Fibroblast of skin of left biceps (primary cell): ENCODE measurements at regions not wholly inside any gene's neighbourhood (a gene's known extent, or its start where the extent isn't known, plus 50 kb on each side); places are given as distances from the start of the nearest gene placed in this dataset.

Experiments
- DNase-seq, 2 experiments: peaks; one replicate each; pipeline ENCODE4 v3.0.0-alpha.2; 2013; ENCODE audit warnings: low read depth in 2 of 2

DNA sequence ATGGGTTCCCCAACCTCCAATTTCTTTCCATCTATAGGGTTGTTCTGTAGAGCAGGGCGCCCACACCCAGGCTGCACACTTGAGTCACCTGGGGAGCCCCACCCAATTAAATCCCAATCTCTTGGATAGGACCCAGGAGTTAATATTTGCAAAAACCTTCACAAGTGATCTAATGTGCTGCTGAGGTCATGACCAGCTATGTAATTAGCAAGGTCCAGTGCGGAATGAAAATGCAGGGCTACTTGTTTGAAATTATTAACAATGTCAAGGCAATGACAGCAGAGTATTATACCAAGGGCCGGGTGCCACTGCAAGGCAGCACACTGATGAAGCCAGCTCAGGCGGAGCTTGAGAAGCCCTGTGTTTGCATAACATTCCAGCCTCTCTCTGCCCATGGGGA is 302.7 kb downstream of the MAF start:
- no peak for DNase-seq

DNA sequence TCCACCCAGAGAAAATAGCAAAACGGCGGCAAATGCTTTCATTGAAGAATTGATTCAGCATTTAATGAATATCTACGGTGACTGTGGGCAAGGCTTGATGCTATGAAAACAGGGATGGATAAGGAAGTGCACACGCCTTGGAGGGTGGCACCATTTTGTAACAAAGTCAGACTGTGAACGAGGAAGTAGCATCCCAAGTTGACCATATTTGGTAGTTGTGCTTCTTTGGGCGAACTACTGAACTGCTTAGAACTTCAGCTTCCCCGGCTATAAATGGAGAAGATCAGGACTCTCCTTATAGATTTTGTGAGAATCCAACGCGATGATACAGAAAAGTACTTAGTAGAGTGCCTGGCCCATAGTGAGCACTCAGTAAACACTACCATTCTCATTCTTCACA is 303.2 kb downstream of the MAF start:
- DNase-seq = no peak

DNA sequence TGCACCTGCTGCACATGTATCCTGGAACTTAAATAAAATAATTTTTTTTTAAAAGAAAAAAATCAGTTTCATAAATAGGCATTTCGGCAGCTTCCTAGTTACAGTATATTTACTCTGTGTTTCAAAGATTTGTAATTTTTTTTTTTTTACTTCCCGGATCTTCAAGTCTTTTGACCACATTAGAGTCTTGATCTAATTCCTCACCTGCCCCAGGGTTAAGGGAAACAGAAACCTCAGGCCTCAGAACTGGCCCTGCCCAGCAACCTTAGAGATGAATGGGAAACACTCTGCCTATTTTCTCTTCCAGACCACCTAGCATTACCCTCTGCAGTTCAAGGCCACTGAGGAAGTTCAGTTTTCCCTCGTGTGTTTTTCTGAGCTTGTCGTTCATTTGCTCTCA is 304.0 kb downstream of the MAF start:
- DNase-seq = no peak

DNA sequence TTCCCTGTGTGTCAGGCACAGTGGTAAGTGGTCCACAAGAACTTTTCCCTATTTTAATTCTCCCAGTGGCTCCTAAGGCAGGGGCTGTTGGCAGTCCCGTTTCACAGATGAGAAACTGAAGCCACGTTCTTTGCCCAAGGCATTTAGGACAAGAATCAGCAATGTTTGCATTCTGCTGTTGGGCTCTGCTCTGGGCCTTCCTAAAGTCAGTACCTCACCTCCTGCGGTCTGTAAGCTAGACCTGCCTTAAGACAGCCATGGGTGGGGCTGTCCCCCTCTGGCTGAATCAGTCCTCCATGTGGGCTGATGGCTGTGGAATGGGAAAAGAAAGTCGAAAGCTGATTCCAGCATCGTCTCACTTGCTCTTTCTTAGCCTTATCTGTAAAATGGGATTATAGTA is 304.8 kb downstream of the MAF start:
- no peak for DNase-seq

DNA sequence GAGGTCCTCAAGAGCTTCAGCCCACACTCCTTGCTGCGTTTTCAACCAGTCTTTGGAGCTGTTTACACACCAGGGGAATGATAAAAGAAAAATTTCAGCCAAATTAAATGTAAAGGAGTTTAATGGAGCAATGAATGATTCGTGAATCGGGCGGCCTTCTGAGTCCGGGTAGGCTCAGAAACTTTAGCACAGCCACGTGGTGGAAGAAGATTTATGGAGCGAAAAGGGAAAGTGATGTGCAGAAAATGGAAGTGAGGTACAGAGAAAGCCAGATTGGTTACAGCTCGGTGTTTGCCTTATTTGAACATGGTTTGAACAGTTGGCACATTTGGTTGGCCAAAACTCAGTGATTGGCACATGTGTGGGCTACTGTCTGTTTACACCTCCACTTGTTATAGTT is 305.4 kb downstream of the MAF start:
- no peak for DNase-seq

DNA sequence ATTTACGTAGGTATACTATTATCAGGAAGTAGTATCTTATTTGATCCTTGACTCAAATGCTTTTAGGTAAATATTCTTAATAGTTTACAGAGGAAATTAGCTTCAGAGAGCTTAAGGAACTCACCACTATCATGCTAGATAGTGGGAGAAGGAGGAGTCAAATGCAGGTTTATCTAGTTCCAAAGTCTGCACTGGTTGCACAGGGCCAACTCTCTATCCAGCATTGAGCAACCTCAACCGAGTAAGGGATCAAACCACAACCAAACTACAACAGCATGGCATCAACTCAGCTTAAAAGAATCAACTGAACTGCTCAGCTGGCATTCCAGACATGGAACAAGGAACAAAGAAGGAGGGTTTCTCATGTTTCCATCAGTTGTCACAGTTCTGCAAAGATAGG is 306.0 kb downstream of the MAF start:
- DNase-seq = no peak

DNA sequence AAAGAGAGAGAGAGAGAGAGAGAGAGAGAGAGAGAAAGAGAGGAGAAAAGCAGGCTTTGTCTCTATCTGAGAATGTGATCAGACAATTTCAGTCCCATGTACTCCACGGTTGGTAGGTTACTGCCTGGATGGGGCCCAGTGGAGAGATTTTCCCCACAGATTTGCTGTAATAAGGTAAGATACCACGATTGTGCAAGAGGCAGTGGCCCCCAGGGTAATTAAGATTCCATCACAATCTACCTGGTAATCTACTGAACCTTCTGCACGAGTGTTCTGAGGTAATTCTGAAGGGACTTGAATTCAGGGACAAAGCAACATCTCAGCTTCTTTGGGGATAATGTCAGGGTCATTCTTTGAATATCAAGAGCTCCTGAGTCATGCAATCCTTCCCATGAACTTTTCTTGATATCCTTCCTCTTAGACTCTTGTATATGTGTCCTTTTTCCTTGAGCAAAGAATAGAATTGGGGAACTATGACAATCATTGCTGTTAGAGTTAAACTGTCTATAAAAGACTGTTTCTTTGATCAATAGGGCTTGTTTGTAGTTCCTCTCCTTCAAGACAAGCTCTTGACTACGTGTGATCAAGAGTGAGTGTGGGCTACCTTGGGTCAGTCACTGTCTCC is 306.6 kb downstream of the MAF start:
- no peak for DNase-seq

DNA sequence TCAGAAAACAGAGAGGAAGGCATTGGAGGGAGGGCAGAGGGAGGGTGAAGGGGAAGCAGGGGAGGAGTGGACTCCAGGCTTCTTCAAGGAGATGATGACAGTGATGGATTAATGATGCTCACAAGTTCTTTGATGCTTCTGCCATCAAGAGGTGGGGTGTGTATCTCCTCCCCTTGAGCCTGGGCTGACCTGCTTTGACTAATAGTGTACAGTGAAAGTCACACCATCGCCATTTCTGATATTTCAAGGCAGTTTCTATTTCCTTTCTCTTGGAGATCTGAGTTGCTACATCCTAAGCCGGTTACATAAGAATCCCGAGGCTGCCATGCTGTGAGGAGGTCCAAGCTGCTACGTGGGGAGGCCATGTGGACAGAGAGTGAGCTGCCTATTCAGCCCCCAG is 312.5 kb downstream of the MAF start:
- no peak for DNase-seq

DNA sequence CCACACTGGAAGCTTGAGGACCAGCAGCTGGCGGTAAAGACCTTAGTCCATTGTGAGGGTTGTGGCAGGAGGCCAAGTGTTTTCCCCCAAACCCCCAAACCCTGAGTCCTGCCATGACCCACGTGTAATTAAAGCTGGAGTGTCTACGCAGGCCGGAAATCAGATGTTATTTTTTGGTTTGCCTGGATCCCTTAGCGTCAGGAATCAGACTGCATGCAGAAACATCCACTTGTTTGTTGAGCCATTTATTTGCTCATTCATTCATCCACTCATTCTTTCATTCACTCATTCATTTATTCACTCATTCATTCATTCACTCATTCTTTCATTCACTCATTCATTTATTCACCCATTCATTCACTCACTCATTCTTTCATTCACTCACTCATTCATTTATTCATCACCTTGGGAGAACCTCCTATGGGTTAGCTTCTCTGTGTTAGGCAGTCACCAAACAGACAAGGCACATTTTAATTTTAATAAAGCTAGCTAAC is 313.1 kb downstream of the MAF start:
- no peak for DNase-seq

DNA sequence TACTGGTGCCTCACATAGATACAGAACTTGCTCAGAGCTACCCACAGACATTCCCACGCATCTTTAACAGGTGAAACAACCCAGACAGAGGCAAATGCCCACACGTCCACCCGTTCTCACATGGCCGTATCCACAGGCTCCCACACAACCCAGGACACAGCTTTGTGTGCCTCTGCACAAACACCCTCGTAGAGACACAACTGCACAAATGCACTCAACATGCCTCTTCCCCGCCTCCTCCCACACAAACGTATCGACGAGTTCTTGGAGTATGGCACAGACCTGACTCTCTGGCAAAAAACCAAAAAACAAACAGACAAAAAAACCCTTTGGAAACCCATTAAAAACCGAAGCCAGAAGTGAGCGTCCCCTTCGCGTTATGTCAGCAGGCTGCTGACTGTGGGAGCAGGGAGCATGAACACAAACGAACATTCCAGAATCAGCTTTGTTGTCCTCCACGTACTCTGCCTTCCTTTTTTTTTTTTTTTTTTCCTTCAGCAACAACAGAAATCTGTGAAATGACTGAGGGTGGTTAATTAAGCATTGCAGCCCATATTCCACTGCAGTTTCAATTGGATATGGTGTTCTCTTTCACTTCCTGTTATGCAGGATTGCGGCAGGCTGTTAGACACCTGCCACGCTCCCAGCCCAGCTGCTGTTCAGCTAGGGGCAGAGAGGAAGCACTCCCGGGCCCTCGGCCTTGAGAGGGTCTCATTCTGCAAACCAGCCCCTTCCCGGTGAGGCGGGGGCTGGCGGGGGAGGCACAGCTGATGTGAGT is 313.7 kb downstream of the MAF start:
- no peak for DNase-seq

DNA sequence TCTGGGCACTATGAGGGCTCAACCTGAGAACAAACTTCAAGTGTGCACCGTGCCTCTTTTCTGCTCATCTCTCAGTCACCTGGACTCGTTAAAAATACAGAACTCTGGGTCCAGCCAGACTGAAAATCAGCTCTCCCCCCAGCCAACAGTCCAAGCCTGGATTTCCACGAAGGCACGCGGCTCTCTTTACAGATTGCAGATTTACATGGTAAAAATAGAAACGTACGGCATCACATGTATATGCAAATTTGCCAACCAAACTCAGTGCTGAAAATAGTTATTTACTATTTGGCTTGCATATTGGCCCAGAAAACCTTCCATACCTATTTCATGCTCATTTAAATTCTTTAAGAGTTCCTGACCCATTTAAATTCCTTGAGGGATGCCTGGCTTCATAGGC is 315.8 kb downstream of the MAF start:
- no peak for DNase-seq

DNA sequence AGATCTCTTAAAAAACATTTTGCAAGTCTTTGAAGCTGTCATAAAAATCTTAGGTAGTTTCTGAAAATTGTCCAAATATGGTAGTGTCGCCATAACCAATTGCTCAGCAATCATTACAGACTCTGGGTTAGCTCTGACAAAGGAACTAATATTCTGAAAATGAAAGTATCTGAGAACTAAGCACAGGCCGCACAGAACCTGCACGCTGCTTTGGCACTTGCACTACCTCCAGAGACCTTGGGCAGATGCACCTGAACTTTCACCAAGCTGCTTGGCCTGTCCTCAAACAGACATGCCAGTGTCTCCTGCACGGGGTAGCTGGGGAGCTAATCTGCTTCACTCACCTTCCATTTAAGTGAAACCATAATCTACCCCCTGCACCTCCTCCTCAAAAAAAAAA is 317.0 kb downstream of the MAF start:
- DNase-seq = no peak

DNA sequence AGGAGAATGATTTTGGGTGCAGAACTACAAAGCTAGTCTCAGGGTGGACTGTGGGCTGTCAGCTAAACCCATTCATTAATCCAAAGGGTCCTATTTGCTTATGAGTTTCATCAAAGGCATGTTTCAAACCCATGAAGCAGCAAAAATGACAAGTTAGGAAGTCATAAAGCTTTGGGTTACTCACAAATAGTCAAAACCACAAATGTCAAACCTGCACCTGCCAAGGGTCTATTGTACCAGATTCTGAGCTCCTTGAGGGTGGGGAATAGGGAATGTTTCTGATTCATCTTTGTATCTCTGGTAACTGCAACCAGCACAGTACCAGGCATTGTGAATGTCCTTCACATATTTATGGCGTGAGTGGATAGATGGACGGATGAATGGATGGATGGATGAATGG is 317.7 kb downstream of the MAF start:
- no peak for DNase-seq

DNA sequence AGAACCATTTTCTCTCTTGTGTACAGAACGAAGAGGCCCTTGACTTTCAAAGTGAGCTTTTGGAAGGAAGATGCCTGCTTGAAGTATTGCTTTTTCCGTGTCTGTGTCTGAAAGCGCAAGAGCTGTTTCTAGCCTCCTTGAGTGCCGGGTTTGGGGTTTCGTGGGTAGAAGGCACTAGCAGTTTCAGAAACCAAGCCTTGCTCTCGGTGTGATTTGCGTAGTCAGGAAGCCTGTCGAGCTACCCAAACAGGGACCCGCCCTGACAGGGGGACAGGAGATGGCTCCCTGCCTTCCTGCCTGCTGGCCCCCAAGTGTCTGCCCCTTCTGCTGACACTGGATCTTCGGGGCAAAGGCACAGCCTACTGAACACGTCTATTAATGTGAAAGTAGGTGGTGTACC is 322.0 kb downstream of the MAF start:
- no peak for DNase-seq

DNA sequence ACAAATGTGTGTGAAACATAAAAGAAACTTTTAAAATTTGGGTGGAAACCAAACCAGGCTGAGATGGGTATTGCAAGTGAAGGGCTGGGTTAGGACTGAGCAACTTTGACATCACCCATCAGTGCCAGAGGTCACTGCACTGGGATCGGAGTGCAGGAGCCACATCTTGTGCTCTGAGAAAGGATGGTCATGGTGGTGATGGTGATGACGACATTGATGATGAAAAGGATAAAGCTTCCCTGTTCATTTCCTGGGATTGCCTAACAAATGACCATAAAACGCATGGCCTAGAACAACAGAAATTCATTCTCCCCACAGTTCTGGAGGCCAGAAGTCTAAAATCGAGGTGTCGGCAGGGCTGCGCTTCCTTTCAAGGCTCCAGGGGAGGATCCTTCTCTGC is 324.0 kb downstream of the MAF start:
- DNase-seq = no peak

DNA sequence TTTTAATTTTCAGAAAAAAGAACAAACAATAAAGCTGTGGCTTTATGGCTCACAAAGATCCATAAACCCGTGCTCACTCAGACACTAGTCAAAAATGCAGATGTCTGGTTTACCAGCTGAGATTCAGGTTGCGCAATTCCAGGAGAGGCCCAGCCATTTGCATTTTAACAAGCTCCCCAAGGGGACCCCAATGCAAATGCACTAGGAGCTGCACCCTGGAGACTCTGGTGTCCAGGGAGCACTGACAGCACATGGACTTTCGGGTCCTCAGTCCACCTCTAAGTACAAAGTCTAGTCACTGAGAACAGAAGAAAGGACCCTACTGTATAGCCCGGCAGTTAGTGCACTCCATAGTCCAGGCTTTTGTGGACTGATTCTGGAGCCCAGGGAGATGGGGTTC is 326.3 kb downstream of the MAF start:
- no peak for DNase-seq

DNA sequence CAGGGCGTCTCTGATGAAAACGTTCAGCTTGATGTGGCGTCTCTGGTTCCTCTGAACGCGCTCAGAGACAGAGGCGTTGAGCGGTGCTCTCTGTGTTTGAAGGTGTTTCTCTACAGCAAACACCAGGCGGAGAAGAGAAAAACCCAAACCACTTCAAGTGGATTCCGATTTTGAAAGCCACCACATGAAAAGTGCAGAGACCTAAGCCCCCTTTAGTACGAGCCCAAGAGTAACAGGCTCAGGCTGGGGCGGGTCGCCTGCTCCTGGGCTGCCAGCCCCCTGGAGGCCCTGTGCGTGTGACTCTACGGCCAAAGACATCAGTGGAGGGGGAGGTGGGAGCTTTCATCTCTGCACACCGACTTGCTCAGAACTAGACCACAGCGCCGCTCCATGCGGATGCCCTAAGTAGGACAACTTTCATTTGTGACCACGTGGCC is 328.4 kb downstream of the MAF start:
- no peak for DNase-seq

DNA sequence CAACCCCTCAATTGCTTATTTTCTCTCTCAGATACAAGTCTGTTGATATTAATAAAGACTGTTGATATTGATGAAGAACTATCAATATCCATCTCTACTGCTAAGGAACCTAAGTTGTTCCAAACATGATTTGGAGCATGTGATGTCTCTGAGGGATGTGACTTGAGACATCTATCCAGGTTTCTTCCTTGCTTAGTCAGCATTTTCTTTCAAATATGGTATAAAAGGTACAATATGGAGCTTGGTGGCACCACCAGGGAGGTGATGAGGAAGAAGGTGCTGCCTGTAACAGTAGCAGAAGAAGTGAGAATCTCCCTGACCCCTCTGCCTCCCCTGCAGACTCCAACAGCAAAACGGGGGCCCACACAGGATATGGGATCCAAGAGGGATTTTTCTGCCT is 329.0 kb downstream of the MAF start:
- DNase-seq = no peak

DNA sequence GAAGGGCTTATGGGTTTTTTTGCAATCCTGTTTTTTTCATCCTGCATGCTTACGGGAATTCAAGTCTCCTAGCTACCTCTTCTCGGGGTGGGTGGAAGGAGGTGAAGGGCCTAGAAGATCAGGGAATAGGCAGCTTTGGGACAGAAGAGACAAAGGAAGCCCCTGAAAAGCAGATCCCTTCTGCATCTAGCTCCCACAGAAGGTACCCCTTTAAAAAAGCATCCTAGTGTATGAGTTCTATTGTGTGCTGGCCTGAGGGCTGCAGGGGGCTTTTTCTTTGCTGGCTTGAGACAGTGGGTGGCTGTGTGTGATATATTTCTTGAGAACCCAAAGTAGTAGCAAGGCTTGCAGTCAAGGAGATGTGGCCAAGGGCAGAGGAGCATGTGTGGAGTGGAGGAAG is 330.5 kb downstream of the MAF start:
- no peak for DNase-seq

DNA sequence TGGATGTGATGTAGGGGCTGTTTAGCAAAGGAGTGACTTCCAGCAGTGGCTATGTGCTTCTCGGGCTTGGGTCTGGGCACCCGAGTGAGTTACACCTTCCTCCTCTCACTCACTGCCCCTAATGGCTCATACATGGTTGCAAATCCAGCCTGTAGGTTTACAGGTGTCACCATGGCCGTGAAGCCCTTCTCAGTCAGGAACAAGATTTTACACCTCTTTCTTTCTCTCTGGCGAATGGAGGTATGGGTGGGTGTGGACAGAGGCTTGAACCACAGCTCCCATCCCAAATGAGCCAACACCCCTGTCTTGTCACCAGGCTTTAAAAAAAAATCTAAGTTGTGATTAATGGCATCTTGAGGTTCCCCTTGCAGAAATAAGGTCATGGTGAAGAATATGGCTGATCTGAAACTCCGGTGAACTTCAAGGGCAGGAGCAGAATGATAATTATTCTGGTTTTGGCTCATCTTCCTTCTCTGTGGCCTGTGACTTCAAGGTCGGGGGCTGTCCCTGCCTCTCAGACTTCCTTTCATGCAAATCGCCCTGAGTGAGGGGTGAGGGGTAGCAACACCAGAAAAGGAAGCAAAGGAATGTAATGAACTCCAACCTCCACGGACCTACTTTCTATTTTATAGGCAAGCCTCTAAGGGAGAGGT is 331.2 kb downstream of the MAF start:
- no peak for DNase-seq

DNA sequence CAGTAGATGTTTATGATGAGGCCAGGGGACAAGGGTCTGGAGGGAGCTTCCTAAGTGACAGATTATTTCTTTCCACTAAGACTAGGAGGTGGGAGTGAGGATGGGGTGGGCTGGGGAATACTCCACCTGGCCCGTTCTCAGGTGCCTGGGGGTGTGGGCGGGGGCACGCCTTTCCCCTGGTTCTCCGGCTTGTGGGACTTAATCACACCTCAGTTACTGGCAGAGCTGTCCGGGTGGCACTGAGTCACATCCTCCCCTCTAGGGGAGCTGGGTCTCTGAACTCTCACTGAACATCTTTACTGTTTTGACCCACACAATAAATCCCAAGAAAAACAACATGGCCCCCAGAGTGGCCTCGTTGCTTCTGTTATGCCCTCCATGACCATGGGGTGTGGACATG is 332.8 kb downstream of the MAF start:
- no peak for DNase-seq

DNA sequence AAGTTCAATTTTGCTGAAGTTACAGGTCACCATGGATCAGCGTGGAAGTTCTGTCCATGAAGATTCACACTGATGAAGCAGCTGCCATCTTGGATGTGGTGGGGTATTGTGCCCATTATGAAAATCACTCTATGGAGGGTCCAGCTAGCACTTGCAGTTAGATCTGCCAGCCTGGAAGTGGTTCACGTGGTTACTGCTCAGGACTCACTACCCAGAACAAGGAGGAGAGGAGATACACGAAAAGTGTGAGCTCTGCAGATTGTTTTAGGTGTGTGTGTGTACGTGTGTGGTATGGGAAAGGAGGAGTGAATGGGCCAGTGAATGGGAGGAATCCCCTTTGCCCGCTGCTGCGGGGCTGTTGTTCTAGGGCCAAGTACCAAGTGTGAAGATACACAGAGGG is 333.4 kb downstream of the MAF start:
- DNase-seq = no peak

DNA sequence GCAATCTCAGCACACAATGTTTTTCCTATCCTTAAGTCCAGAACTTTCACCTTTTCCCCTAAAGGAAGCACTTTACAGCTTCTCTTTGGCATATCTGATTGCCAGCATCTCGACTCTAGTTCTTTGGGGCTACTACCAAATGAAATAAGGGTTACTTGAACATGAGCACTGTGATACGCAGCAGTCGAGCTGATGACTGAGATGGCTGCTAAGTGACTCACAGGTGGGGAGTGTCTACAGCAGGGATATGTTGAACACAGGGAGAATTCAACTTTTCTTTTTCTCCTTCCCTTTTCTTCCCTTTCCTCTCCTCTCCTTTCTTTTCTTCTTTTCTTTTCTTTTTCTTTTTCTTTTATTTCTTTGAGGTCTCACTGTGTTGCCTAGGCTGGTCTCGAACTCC is 334.8 kb downstream of the MAF start:
- DNase-seq = no peak
